HEK293 (cell line): ENCODE measurements at regions not wholly inside any gene's neighbourhood (a gene's known extent, or its start where the extent isn't known, plus 50 kb on each side); places are given as distances from the start of the nearest gene placed in this dataset.
"Not testable (repeated sequence)": the region's sequence is repeated elsewhere in the genome, so short reads cannot be mapped to it uniquely, and the experiment has no call there.

Source experiments
- CTCF ChIA-PET: fragments of 350-600 bp; formaldehyde crosslinking; extraction: SDS; loops from one replicate; lab custom pipeline; 2021; ENCODE audit warnings: antibody characterized with exemption; lab: Yijun Ruan, JAX
- POLR2A ChIA-PET: fragments of 300-600 bp; formaldehyde crosslinking; extraction: SDS; loops from one replicate; lab custom pipeline; 2020; ENCODE audit warnings: antibody characterized with exemption, inconsistent platforms; lab: Yijun Ruan, JAX
- H3K27ac ChIP-seq: fragments of 200-500 bp; sonication (Bioruptor generic); 2 replicates; pipeline ENCODE4 v1.5.1; 2014; ENCODE audit warnings: low read depth, low read length, control low read depth, inconsistent platforms; ENCODE audit errors: extremely low read depth
- H3K36me3 ChIP-seq, 2 experiments: fragments of 200-500 bp in 1 of 2; sonication (Bioruptor generic) in 1 of 2; 1 replicate in 1 of 2; 2 replicates in 1 of 2; pipeline ENCODE4 v1.5.1; 2014 to 2017; ENCODE audit warnings: inconsistent platforms in 2 of 2, low read length in 2 of 2; ENCODE audit not compliant: control insufficient read depth in 2 of 2, insufficient read depth in 1 of 2
- H3K4me1 ChIP-seq: fragments of 200-500 bp; sonication (Bioruptor generic); 2 replicates; pipeline ENCODE4 v1.5.1; 2014; ENCODE audit warnings: mild to moderate bottlenecking, low read length, inconsistent platforms; ENCODE audit not compliant: control insufficient read depth, insufficient read depth
- H3K4me3 ChIP-seq: 2 replicates; pipeline ENCODE4 v1.5.1; 2011; ENCODE audit warnings: low read depth, mild to moderate bottlenecking, control low read depth, low read length, moderate library complexity
- H3K9me3 ChIP-seq: fragments of 200-500 bp; sonication (Bioruptor generic); 2 replicates; pipeline ENCODE4 v1.5.1; 2014; ENCODE audit warnings: low read depth, low read length, inconsistent platforms; ENCODE audit not compliant: control insufficient read depth, insufficient read depth
- ELK4 ChIP-seq: IDR thresholded peaks from 2 replicates; pipeline ENCODE4 v1.6.1; 2011; ENCODE audit warnings: mild to moderate bottlenecking, low read depth, low read length, borderline replicate concordance
- MZF1 ChIP-seq: fragments of 450-650 bp; formaldehyde crosslinking; IDR thresholded peaks from 2 replicates; pipeline ENCODE4 v1.5.1; 2017; ENCODE audit warnings: missing biosample characterization, missing genetic modification characterization, borderline replicate concordance
- ZBTB10 ChIP-seq: fragments of 450-650 bp; formaldehyde crosslinking; IDR thresholded peaks from 2 replicates; pipeline ENCODE4 v1.5.1; 2016; ENCODE audit warnings: missing biosample characterization, missing genetic modification characterization
- ZNF16 ChIP-seq: fragments of 450-650 bp; formaldehyde crosslinking; IDR thresholded peaks from 2 replicates; pipeline ENCODE4 v1.5.1; 2016; ENCODE audit warnings: low read depth, missing biosample characterization, missing genetic modification characterization
- ZNF184 ChIP-seq: fragments of 450-650 bp; IDR thresholded peaks from 2 replicates; pipeline ENCODE4 v1.5.1; 2018; ENCODE audit warnings: missing biosample characterization, mild to moderate bottlenecking, missing genetic modification characterization
- ZNF211 ChIP-seq: fragments of 450-650 bp; formaldehyde crosslinking; IDR thresholded peaks from 2 replicates; pipeline ENCODE4 v1.5.1; 2016; ENCODE audit warnings: low read depth, missing biosample characterization, missing genetic modification characterization
- ZNF266 ChIP-seq: fragments of 450-650 bp; formaldehyde crosslinking; IDR thresholded peaks from 2 replicates; pipeline ENCODE4 v1.5.1; 2016; ENCODE audit warnings: missing biosample characterization, missing genetic modification characterization, low read depth
- ZNF292 ChIP-seq: fragments of 450-650 bp; formaldehyde crosslinking; IDR thresholded peaks from 2 replicates; pipeline ENCODE4 v1.5.1; 2016; ENCODE audit warnings: low read depth, missing biosample characterization, missing genetic modification characterization, borderline replicate concordance
- ZNF366 ChIP-seq: fragments of 450-650 bp; formaldehyde crosslinking; conservative IDR thresholded peaks from 2 replicates; pipeline ENCODE4 v1.5.1; 2016; ENCODE audit warnings: missing biosample characterization, missing genetic modification characterization
- ZNF449 ChIP-seq: fragments of 450-650 bp; formaldehyde crosslinking; IDR thresholded peaks from 2 replicates; pipeline ENCODE4 v1.5.1; 2017; ENCODE audit warnings: missing biosample characterization, mild to moderate bottlenecking, missing genetic modification characterization, moderate library complexity
- ZNF501 ChIP-seq: fragments of 450-650 bp; formaldehyde crosslinking; IDR thresholded peaks from 2 replicates; pipeline ENCODE4 v1.5.1; 2016; ENCODE audit warnings: missing biosample characterization, missing genetic modification characterization
- ZNF510 ChIP-seq: fragments of 450-650 bp; formaldehyde crosslinking; IDR thresholded peaks from 2 replicates; pipeline ENCODE4 v1.5.1; 2018; ENCODE audit warnings: mild to moderate bottlenecking, missing genetic modification characterization, missing biosample characterization; ENCODE audit not compliant: insufficient replicate concordance
- ZNF548 ChIP-seq: fragments of 450-650 bp; formaldehyde crosslinking; IDR thresholded peaks from 2 replicates; pipeline ENCODE4 v1.5.1; 2016; ENCODE audit warnings: missing biosample characterization, missing genetic modification characterization
- ZNF670 ChIP-seq: fragments of 450-650 bp; formaldehyde crosslinking; IDR thresholded peaks from 2 replicates; pipeline ENCODE4 v1.5.1; 2016; ENCODE audit warnings: missing biosample characterization, missing genetic modification characterization, low read depth
- ZSCAN5A ChIP-seq: fragments of 450-650 bp; formaldehyde crosslinking; IDR thresholded peaks from 2 replicates; pipeline ENCODE4 v1.5.1; 2016; ENCODE audit warnings: missing biosample characterization, missing genetic modification characterization
- TF ChIP-seq, protein P1 (sequence below): fragments of 450-650 bp; IDR thresholded peaks from 2 replicates; pipeline ENCODE4 v1.5.1; 2018; ENCODE audit warnings: missing biosample characterization, missing genetic modification characterization

DNA sequence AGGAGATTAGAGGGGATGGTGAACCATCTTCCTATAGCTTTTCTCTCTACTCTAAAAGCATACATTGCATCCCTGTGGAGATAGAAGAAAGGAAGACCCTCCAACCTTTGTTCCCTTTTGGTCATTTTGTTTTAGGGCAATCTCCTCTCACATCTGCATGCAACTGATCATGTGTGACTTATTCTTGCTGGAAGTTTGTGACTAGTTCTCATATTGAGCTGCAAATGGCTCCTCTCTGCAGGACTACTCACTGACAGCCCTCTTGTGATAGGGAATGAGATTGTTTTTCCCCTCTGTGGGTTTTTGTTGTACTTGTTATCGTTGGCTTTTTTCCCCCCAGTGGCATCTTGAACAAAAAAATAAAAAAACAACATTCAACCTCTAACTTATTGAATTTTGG is 416.0 kb upstream of the CNTNAP5 start:
- no peaks in the 10 kb centered on the region for H3K4me1 ChIP-seq
- H3K36me3 ChIP-seq: no peaks in the 10 kb centered on the region
- no peak overlapping the region for H3K4me3 ChIP-seq
- POLR2A ChIA-PET: no interaction called here
- CTCF ChIA-PET: no interaction called here
- no peak overlapping the region for H3K27ac ChIP-seq
- H3K9me3 ChIP-seq: no peaks in the 10 kb centered on the region
- no peak for TF ChIP-seq ZBTB10 (tag by site-specific recombination)
- TF ChIP-seq ZSCAN5A: no peak
- no peak for TF ChIP-seq ZNF16 (tag by site-specific recombination)
- TF ChIP-seq ZNF501: no peak
- no peak for TF ChIP-seq ZNF366 (tag by site-specific recombination)
- TF ChIP-seq ZNF266 (tag by site-specific recombination): no peak

DNA sequence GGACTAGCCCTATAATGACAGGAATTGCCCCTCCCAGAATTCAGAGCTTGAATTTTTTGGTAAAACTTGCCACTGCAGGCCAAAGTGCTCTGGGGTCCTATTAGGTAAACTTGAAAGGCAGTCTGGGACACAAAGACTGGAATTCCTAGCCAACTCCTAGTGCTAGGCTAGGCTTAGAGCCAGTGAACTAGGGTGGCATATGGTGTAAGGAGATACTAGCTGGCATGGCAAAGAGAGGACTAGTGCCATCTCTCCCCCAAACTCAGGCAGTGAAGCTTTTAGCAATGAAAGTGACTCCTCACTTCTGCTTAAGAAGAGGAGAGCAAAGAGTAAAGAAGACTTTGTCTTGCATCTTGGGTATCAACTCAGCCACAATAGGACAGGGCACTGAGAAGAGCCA is 410.5 kb upstream of the CNTNAP5 start:
- ChIA-PET POLR2A (no interaction called here), CTCF (no interaction called here)
- Histone ChIP-seq H3K4me1 (no peaks in the 10 kb centered on the region), H3K27ac (no peak overlapping the region), H3K36me3 (no peaks in the 10 kb centered on the region), H3K9me3 (no peaks in the 10 kb centered on the region), H3K4me3 (no peak overlapping the region)
- no peak for TF ChIP-seq ZNF292
- TF ChIP-seq ELK4: no peak
- TF ChIP-seq ZBTB10 (tag by site-specific recombination): no peak
- no peak for TF ChIP-seq ZNF184
- no peak for TF ChIP-seq ZNF548 (tag by site-specific recombination)
- TF ChIP-seq ZNF670 (tag by site-specific recombination): no peak
- TF ChIP-seq, protein P1, sequence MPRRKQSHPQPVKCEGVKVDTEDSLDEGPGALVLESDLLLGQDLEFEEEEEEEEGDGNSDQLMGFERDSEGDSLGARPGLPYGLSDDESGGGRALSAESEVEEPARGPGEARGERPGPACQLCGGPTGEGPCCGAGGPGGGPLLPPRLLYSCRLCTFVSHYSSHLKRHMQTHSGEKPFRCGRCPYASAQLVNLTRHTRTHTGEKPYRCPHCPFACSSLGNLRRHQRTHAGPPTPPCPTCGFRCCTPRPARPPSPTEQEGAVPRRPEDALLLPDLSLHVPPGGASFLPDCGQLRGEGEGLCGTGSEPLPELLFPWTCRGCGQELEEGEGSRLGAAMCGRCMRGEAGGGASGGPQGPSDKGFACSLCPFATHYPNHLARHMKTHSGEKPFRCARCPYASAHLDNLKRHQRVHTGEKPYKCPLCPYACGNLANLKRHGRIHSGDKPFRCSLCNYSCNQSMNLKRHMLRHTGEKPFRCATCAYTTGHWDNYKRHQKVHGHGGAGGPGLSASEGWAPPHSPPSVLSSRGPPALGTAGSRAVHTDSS (tag by site-specific recombination): no peak
- TF ChIP-seq ZNF449 (tag by site-specific recombination): no peak
- TF ChIP-seq MZF1 (tag by site-specific recombination): no peak
- no peak for TF ChIP-seq ZNF510 (tag by site-specific recombination)
- TF ChIP-seq ZNF211 (tag by site-specific recombination): no peak

DNA sequence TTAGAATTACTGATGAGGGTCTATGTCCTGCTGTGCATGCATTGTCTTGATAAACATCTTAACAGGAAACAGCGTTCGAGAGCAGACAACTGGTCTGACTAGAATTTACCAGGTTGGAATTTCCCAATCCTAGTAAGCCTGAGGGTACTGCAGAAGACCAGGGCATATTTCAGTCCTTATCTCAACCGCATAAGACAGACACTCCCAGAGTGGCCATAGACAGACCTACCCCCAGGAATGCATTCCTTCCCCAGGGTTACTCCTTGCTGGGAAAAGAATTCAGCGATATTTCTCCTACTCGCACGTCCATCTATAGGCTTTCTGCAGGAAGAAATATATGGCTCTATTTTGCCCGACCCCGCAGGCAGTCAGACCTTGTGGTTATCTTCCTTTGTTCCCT is 406.4 kb upstream of the CNTNAP5 start:
- POLR2A ChIA-PET, H3K4me1 ChIP-seq, H3K36me3 ChIP-seq, H3K9me3 ChIP-seq, CTCF ChIA-PET, H3K27ac ChIP-seq, H3K4me3 ChIP-seq: not testable (repeated sequence)
